SU-DHL-6 (cell line): ENCODE measurements at regions not wholly inside any gene's neighbourhood (a gene's known extent, or its start where the extent isn't known, plus 50 kb on each side); places are given as distances from the start of the nearest gene placed in this dataset.

Experiments used
- EZH2phosphoT487 ChIP-seq: fragments of 200-600 bp; sonication (generic), shearing (Covaris generic); conservative IDR thresholded peaks from 2 replicates; pipeline ENCODE4 v1.6.1; 2018; ENCODE audit warnings: mild to moderate bottlenecking, antibody characterized with exemption, low read length, moderate library complexity, mixed read lengths
- TF ChIP-seq, protein P1 (sequence below): fragments of 200-600 bp; sonication (generic); IDR thresholded peaks from one replicate; pipeline ENCODE4 v1.5.1; 2017; ENCODE audit warnings: antibody characterized with exemption, mild to moderate bottlenecking, low read length, moderate library complexity; ENCODE audit not compliant: insufficient read depth, poor library complexity, severe bottlenecking

- TF ChIP-seq, protein P1, sequence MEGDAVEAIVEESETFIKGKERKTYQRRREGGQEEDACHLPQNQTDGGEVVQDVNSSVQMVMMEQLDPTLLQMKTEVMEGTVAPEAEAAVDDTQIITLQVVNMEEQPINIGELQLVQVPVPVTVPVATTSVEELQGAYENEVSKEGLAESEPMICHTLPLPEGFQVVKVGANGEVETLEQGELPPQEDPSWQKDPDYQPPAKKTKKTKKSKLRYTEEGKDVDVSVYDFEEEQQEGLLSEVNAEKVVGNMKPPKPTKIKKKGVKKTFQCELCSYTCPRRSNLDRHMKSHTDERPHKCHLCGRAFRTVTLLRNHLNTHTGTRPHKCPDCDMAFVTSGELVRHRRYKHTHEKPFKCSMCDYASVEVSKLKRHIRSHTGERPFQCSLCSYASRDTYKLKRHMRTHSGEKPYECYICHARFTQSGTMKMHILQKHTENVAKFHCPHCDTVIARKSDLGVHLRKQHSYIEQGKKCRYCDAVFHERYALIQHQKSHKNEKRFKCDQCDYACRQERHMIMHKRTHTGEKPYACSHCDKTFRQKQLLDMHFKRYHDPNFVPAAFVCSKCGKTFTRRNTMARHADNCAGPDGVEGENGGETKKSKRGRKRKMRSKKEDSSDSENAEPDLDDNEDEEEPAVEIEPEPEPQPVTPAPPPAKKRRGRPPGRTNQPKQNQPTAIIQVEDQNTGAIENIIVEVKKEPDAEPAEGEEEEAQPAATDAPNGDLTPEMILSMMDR = no peak
- no peak for TF ChIP-seq EZH2phosphoT487
These were observed 888.7 kb downstream of the RAB28 start for GRCh38 chr4:12595489-12595888.
